ENCODE measurements at regions not wholly inside any gene's neighbourhood (a gene's known extent, or its start where the extent isn't known, plus 50 kb on each side); places are given as distances from the start of the nearest gene placed in this dataset.

GRCh38 chr1:201659572-201659971 is 120.6 kb downstream of the NAV1 start:
- intact Hi-C loops (cut with micrococcal nuclease) = no loop called here
- H3K4me3 Mint-ChIP-seq = no peak overlapping the region
- H3K4me1 Mint-ChIP-seq = no peaks in the 10 kb centered on the region
- peaks cover 12% of the 10 kb centered on the region for H3K27me3 Mint-ChIP-seq
- H4K20me1 ChIP-seq (ENCODE audit: control insufficient read depth, insufficient read depth, low read length, poor library complexity, severe bottlenecking) = no peaks in the 10 kb centered on the region
- ATAC-seq (ENCODE audit: low read depth) = no peak
- no peak overlapping the region for H2AFZ ChIP-seq (ENCODE audit: insufficient read depth, low read depth, low read length, poor library complexity, severe bottlenecking)
- CTCF ChIA-PET = no interaction called here
- POLR2A ChIA-PET = no interaction called here
- H3K4me1 ChIP-seq (ENCODE audit: control insufficient read depth in 2 of 2, insufficient read depth in 2 of 2, low read length in 2 of 2) = no peaks in the 10 kb centered on the region
- H3K9me3 ChIP-seq (ENCODE audit: control extremely low read depth in 1 of 3, control insufficient read depth in 2 of 3, insufficient read depth in 1 of 3, low read length in 2 of 3) = no peaks in the 10 kb centered on the region
- no peak overlapping the region for H3K27ac Mint-ChIP-seq
- H3K36me3 ChIP-seq (replicated peaks in 1 of 2; ENCODE audit: control extremely low read depth in 1 of 2, control insufficient read depth in 1 of 2, extremely low read depth in 1 of 2, insufficient read depth in 2 of 2, low read length in 1 of 2) = no peaks in the 10 kb centered on the region
- H3K4me3 ChIP-seq (ENCODE audit: control extremely low read depth in 1 of 5, extremely low read depth in 1 of 5, insufficient read depth in 1 of 5, low read depth in 2 of 5, low read length in 4 of 5) = no peak overlapping the region
- DNase-seq = no peak
- no peak overlapping the region for H3K9ac ChIP-seq (ENCODE audit: low read length)
- no peaks in the 10 kb centered on the region for H3K9me3 Mint-ChIP-seq (ENCODE audit: insufficient read depth)
- no peak overlapping the region for H3K27ac ChIP-seq (ENCODE audit: low read length in 2 of 2)
- H3K79me2 ChIP-seq (ENCODE audit: control insufficient read depth, insufficient read depth, low read length) = no peaks in the 10 kb centered on the region
- no peaks in the 10 kb centered on the region for H3K27me3 ChIP-seq (replicated peaks in 1 of 4; ENCODE audit: control extremely low read depth in 1 of 4, control insufficient read depth in 3 of 4, insufficient read depth in 4 of 4, low read length in 3 of 4)
- no peak for TF ChIP-seq EZH2 (IDR thresholded peaks at IDR 0.05; ENCODE audit: borderline replicate concordance, insufficient read depth, low read depth, low read length, poor library complexity, severe bottlenecking)
- TF ChIP-seq CTCF (IDR thresholded peaks at IDR 0.05) = no peak
- H3K4me2 ChIP-seq (replicated peaks; ENCODE audit: low read depth, low read length, poor library complexity, severe bottlenecking) = no peak overlapping the region
- WGBS (ENCODE audit: insufficient coverage) = no CpG with 5 or more reads among the region's 3 CpGs

GRCh38 chr1:201660931-201661822 is 122.2 kb downstream of the NAV1 start:
- no peak for DNase-seq
- Histone ChIP-seq H3K9me3 (ENCODE audit: control extremely low read depth in 1 of 3, control insufficient read depth in 2 of 3, insufficient read depth in 1 of 3, low read length in 2 of 3) (no peaks in the 10 kb centered on the region), H3K79me2 (ENCODE audit: control insufficient read depth, insufficient read depth, low read length) (no peaks in the 10 kb centered on the region), H2AFZ (ENCODE audit: insufficient read depth, low read depth, low read length, poor library complexity, severe bottlenecking) (no peak overlapping the region), H3K27me3 (replicated peaks in 1 of 4; ENCODE audit: control extremely low read depth in 1 of 4, control insufficient read depth in 3 of 4, insufficient read depth in 4 of 4, low read length in 3 of 4) (no peaks in the 10 kb centered on the region), H4K20me1 (ENCODE audit: control insufficient read depth, insufficient read depth, low read length, poor library complexity, severe bottlenecking) (no peaks in the 10 kb centered on the region), H3K4me2 (replicated peaks; ENCODE audit: low read depth, low read length, poor library complexity, severe bottlenecking) (no peak overlapping the region), H3K4me3 (ENCODE audit: control extremely low read depth in 1 of 5, extremely low read depth in 1 of 5, insufficient read depth in 1 of 5, low read depth in 2 of 5, low read length in 4 of 5) (no peak overlapping the region), H3K27ac (ENCODE audit: low read length in 2 of 2) (no peak overlapping the region), H3K9ac (ENCODE audit: low read length) (no peak overlapping the region), H3K36me3 (replicated peaks in 1 of 2; ENCODE audit: control extremely low read depth in 1 of 2, control insufficient read depth in 1 of 2, extremely low read depth in 1 of 2, insufficient read depth in 2 of 2, low read length in 1 of 2) (no peaks in the 10 kb centered on the region), H3K4me1 (ENCODE audit: control insufficient read depth in 2 of 2, insufficient read depth in 2 of 2, low read length in 2 of 2) (no peaks in the 10 kb centered on the region)
- Mint-ChIP-seq H3K4me3 (no peak overlapping the region), H3K27me3 (peaks cover 12% of the 10 kb centered on the region), H3K27ac (no peak overlapping the region), H3K9me3 (ENCODE audit: insufficient read depth) (no peaks in the 10 kb centered on the region), H3K4me1 (no peaks in the 10 kb centered on the region)
- ATAC-seq (ENCODE audit: low read depth) = no peak
- WGBS (ENCODE audit: insufficient coverage) = 100% methylated on average over 3 of the region's 7 CpGs
- CTCF ChIA-PET = interaction anchor here (0.6 kb wide), 1 partner anchor 1736 kb away, joined by 4 read pairs; no protein-coding TSS in a partner anchor
- intact Hi-C loops (cut with micrococcal nuclease) = no loop called here
- no peak for TF ChIP-seq CTCF (IDR thresholded peaks at IDR 0.05)
- TF ChIP-seq EZH2 (IDR thresholded peaks at IDR 0.05; ENCODE audit: borderline replicate concordance, insufficient read depth, low read depth, low read length, poor library complexity, severe bottlenecking) = no peak
- POLR2A ChIA-PET = no interaction called here

Measured in B cell (primary cell).